GM12864 (cell line): ENCODE measurements at regions not wholly inside any gene's neighbourhood (a gene's known extent, or its start where the extent isn't known, plus 50 kb on each side); places are given as distances from the start of the nearest gene placed in this dataset.
"Not testable (repeated sequence)": the region's sequence is repeated elsewhere in the genome, so short reads cannot be mapped to it uniquely, and the experiment has no call there.

Source experiments
- DNase-seq: peaks from one replicate; pipeline ENCODE4 v3.0.0-alpha.2; 2011; ENCODE audit warnings: low read depth
- H3K4me3 ChIP-seq: 2 replicates; pipeline ENCODE4 v1.5.1; 2011; ENCODE audit warnings: mild to moderate bottlenecking, low read depth, low read length, control low read depth
- TF ChIP-seq, protein P1 (sequence below): IDR thresholded peaks from 2 replicates; pipeline ENCODE4 v1.5.1; 2011; ENCODE audit warnings: low read depth, mild to moderate bottlenecking, moderate library complexity, low read length, control low read depth, inconsistent platforms; ENCODE audit errors: missing control alignments

DNA sequence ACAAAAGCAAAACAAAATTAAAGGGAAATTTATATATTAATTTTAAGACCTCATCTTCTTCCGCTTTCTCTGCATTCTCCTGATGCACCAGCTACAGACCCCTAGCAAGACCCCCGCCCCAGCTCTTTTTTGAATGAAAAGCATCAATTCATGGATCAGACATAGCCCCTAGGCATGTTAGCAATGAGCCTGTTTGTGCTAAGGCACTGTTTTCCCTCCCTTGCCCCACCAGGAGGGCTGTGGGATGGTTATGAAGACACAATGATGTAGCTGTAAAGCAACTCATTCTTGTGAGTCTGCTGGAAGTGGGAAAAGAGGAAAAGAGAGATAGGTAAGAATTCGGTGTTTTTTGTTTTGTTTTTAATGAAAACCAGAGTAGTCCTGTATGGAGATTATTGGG is 88.5 kb upstream of the ZBTB18 start:
- DNase-seq: no peak
- no peak overlapping the region for H3K4me3 ChIP-seq
- TF ChIP-seq, protein P1, sequence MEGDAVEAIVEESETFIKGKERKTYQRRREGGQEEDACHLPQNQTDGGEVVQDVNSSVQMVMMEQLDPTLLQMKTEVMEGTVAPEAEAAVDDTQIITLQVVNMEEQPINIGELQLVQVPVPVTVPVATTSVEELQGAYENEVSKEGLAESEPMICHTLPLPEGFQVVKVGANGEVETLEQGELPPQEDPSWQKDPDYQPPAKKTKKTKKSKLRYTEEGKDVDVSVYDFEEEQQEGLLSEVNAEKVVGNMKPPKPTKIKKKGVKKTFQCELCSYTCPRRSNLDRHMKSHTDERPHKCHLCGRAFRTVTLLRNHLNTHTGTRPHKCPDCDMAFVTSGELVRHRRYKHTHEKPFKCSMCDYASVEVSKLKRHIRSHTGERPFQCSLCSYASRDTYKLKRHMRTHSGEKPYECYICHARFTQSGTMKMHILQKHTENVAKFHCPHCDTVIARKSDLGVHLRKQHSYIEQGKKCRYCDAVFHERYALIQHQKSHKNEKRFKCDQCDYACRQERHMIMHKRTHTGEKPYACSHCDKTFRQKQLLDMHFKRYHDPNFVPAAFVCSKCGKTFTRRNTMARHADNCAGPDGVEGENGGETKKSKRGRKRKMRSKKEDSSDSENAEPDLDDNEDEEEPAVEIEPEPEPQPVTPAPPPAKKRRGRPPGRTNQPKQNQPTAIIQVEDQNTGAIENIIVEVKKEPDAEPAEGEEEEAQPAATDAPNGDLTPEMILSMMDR: no peak

DNA sequence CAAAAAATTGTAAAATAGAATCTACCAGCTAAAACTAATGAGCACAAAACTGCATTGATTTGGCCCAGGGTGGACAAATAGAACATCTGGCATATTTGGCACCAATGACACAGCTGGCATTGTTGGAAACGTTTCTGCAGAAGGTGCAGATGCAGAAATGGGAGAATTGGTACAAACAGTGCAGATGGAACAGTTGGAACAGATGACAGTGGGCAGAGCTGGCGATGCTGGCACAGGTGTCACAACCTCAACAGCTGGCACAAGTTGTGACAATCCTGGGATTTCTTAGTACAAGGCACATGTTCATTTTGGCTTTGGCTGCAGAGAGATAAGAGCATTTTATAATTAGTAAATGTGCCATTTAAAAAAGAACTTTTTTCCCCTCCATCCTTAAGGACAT is 91.1 kb upstream of the ZBTB18 start:
- TF ChIP-seq, protein P1: no peak
- no peak for DNase-seq

DNA sequence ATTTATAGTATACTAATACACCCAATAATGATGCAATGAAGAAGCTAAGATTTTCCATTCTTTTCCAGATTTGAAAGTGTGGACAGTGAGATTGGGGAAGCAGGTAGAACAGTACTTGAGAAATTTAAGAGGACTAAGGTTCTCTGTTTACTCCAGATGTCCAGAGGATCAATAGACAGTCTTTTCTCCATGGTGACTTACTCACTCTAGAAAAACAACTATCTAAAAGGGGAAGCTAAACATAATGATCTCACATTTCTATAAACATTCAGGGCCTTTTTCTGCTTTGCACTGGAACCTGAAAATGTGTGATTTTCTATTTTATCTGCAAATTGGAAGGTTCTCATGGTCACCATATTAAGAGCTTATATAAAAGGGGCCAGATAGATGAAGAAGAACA is 93.9 kb upstream of the ZBTB18 start:
- no peak for DNase-seq
- no peak overlapping the region for H3K4me3 ChIP-seq
- TF ChIP-seq, protein P1: no peak

More for the DNA sequence above, 91.1 kb upstream of the ZBTB18 start:
- no peak overlapping the region for H3K4me3 ChIP-seq

DNA sequence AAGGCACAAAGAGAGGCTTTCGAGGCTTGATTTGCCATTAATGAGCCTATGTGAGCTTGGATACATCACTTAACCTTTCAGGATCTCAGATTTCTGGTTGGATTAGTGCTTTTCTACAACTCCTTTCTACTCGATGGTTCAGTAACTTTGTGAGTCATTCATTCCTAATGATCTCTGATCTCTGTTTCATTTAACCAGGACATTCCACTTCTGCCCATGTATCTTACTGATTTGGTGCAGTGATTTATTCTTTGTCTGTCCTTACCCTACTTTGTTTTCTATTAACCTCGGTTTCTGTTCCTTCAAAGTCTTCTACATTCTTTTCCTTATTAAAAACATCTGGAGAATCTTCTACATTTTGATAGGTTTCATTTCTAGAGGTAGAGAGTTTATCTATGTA is 94.6 kb upstream of the ZBTB18 start:
- TF ChIP-seq, protein P1: no peak
- no peak for DNase-seq
- H3K4me3 ChIP-seq: no peak overlapping the region

DNA sequence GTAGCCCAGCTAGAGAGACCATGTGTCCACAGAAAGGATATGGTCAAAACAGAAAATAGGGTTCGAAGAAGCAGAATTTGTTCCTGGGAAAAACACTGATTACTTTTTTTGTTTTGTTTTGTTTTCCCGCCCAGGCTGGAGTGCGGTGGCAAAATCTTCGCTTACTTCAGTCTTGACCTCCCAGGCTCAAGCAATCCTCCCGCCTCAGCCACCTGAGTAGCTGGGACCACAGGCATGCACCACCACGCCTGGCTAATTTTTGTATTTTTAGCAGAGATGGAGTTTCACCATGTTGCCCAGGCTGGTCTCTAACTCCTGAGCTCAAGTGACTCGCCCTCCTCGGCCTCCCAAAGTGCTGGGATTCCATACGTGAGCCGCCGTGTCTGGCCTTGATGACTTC is 99.9 kb upstream of the ZBTB18 start:
- H3K4me3 ChIP-seq, DNase-seq: not testable (repeated sequence)

DNA sequence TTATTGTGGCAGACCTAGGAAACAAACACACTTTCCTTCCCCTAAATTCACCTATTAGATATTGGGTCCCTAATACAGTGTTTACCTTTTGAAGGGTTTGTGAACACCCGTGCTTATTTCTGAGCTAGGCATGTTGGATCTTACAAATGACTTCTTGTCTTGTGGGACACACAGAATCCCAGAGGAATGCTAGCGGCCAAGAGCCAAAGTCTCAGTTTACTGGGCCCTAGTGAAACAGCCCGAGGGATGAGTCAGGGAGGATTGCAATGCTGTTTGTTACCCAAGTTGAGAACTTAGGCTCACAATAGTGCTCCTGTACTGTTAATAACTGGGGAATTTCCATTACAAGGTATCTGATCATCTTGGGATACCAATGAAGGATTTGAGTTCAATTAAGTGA is 100.1 kb upstream of the AKT3 start:
- no peak overlapping the region for H3K4me3 ChIP-seq
- TF ChIP-seq, protein P1: no peak
- no peak for DNase-seq

DNA sequence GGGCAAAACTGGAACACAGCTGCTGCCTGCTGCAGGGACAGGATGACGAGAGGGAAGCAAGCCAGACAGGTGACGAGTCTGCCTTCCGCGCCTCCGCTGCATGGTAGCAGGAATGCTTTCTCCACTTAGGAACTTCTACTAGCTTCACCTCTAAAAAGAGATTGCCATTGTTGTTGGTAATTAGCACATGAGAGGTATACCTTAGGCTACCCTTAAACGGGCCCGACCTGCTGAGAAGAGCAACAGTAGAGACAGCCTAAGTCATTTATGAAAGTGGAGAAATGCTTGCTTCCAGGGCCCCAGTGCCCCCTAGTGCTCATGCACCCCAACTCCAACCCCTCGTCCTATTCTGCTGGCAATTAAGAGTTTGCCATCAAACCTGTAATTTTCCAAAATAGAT is 96.9 kb upstream of the AKT3 start:
- TF ChIP-seq, protein P1: peak; percentile 60
- no peak for DNase-seq
- H3K4me3 ChIP-seq: no peak overlapping the region

DNA sequence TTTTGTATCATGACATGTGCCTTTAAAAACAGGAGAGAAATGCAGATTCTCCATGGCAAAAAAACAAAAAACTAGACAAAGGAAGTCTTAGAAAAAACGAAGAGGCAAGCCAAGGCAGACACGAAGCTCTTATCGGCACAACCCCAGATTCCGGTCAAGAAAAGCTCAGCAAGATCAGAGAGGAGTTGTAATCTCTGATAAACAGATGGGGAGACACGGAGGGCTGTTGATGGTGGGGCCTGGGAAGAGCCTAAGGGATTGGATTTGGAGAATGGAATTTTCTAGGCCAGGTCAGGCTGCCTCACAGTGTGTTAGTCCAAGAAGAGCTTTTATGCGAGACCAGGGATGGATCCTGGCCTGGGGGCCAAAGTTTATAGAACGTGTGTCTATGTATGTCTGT is 96.2 kb upstream of the AKT3 start:
- DNase-seq: no peak
- TF ChIP-seq, protein P1: no peak
- H3K4me3 ChIP-seq: no peak overlapping the region
